GM23248 (cell line): ENCODE measurements at regions not wholly inside any gene's neighbourhood (a gene's known extent, or its start where the extent isn't known, plus 50 kb on each side); places are given as distances from the start of the nearest gene placed in this dataset.

ENCODE experiments used
- EZH2 ChIP-seq: fragments of 200-600 bp; sonication (generic); IDR thresholded peaks from 2 replicates; pipeline ENCODE4 v1.6.1; 2018; ENCODE audit warnings: antibody characterized with exemption, mild to moderate bottlenecking; ENCODE audit not compliant: insufficient read depth, poor library complexity, severe bottlenecking
- EZH2phosphoT487 ChIP-seq: fragments of 200-600 bp; sonication (generic); IDR thresholded peaks from 2 replicates; pipeline ENCODE4 v1.6.1; 2018; ENCODE audit warnings: antibody characterized with exemption, moderate library complexity, mild to moderate bottlenecking, low read depth; ENCODE audit not compliant: insufficient read depth

DNA sequence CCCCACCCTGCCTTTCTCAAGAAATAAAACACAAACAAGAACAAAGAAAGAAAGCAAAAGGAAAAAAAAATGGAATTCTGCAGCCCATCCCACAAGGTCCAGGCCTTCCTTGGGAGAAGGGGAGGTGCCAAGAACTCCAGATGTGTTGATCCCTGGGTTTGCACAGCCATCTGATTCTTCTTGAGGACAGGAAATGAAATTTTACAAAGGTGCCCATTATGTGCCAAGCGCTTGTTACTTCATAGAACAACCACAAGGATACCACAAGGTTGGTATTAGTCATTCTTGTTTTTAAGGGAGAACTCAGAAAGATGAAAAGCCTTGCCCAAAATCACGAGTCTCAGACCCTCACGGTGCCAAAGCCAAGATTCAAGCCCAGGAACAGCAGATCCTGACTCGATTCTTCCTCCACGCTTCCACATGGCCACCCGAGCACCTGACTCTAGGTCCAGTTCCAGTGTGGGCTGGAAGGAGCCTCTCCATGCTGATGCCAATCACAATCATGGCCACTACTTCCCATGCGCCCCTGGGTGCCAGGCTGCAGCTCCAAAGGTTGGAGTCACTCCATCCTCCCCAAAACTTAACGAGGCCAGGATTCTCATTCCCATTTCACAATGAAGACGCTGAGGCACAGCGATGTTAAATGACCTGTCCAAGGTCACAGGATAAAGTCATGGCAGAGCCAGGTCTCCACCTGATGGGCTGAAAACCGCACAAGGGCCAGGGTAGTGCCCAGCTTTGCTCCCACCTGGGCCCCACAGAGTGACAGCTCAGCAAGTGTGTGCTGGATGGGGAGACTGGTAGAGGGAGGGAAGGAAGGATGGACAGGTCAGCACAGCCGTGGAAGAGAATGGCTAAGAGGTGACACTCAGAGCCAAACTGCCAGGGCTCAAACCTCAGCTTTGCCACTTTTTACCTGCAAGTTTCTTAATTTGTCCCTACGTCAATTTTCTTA is 66.7 kb upstream of the TOP1 start:
- TF ChIP-seq EZH2 (no peak), EZH2phosphoT487 (no peak)
